IMR-90 (cell line): ENCODE measurements at regions not wholly inside any gene's neighbourhood (a gene's known extent, or its start where the extent isn't known, plus 50 kb on each side); places are given as distances from the start of the nearest gene placed in this dataset.

ENCODE experiments used
- ELK1 ChIP-seq: fragments of 150-350 bp; IDR thresholded peaks from 2 replicates; pipeline ENCODE4 v1.6.1; 2016; ENCODE audit warnings: low read depth, mild to moderate bottlenecking, low read length, moderate library complexity, borderline replicate concordance
- POLR2A ChIP-seq: IDR thresholded peaks from 2 replicates; pipeline ENCODE4 v1.6.1; 2012; ENCODE audit warnings: mild to moderate bottlenecking, low read depth, low read length
- RAD21 ChIP-seq: IDR thresholded peaks from 2 replicates; pipeline ENCODE4 v1.6.1; 2012; ENCODE audit warnings: low read length, improper control_type of control experiment
- TF ChIP-seq, protein P1 (sequence below): conservative IDR thresholded peaks from 2 replicates; pipeline ENCODE4 v1.5.1; 2012; ENCODE audit warnings: mild to moderate bottlenecking, low read depth, low read length, improper control_type of control experiment

GRCh38 chr9:102237520-102237919, 499.1 kb upstream of the GRIN3A start:
- TF ChIP-seq, protein P1, sequence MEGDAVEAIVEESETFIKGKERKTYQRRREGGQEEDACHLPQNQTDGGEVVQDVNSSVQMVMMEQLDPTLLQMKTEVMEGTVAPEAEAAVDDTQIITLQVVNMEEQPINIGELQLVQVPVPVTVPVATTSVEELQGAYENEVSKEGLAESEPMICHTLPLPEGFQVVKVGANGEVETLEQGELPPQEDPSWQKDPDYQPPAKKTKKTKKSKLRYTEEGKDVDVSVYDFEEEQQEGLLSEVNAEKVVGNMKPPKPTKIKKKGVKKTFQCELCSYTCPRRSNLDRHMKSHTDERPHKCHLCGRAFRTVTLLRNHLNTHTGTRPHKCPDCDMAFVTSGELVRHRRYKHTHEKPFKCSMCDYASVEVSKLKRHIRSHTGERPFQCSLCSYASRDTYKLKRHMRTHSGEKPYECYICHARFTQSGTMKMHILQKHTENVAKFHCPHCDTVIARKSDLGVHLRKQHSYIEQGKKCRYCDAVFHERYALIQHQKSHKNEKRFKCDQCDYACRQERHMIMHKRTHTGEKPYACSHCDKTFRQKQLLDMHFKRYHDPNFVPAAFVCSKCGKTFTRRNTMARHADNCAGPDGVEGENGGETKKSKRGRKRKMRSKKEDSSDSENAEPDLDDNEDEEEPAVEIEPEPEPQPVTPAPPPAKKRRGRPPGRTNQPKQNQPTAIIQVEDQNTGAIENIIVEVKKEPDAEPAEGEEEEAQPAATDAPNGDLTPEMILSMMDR, result no peak
- no peak for TF ChIP-seq POLR2A
- TF ChIP-seq RAD21, result no peak
- TF ChIP-seq ELK1, result no peak
